Keratinocyte (primary cell): ENCODE measurements at regions not wholly inside any gene's neighbourhood (a gene's known extent, or its start where the extent isn't known, plus 50 kb on each side); places are given as distances from the start of the nearest gene placed in this dataset.

Experiments used
- DNase-seq: peaks from one replicate; pipeline ENCODE4 v3.0.0-alpha.2; 2011; ENCODE audit warnings: low read depth, missing footprints, low spot score
- FAIRE-seq: peaks from 2 replicates; lab custom pipeline; 2011; peaks lifted over from hg19 to GRCh38; lab: Jason Lieb, UNC
- H2AFZ ChIP-seq: 2 replicates; pipeline ENCODE4 v1.6.0; 2012; ENCODE audit warnings: low read length, control low read depth, inconsistent platforms; ENCODE audit not compliant: control insufficient read depth
- H3K27ac ChIP-seq: 2 replicates; pipeline ENCODE4 v1.5.1; 2011; ENCODE audit warnings: low read length; ENCODE audit not compliant: control insufficient read depth, insufficient read depth
- H3K27me3 ChIP-seq: 3 replicates; pipeline ENCODE4 v1.6.0; 2011; ENCODE audit warnings: low read length; ENCODE audit not compliant: control insufficient read depth, insufficient read depth; ENCODE audit errors: extremely low read depth
- H3K36me3 ChIP-seq, 2 experiments: 2 replicates in 1 of 2; 3 replicates in 1 of 2; pipeline ENCODE4 v1.5.1; 2011; ENCODE audit warnings: low read length in 2 of 2, mild to moderate bottlenecking in 1 of 2; ENCODE audit not compliant: control insufficient read depth in 2 of 2, insufficient read depth in 2 of 2; ENCODE audit errors: extremely low read depth in 1 of 2
- H3K4me1 ChIP-seq: 3 replicates; pipeline ENCODE4 v1.5.1; 2011; ENCODE audit warnings: low read length; ENCODE audit not compliant: control insufficient read depth, insufficient read depth; ENCODE audit errors: extremely low read depth
- H3K4me2 ChIP-seq: 3 replicates; pipeline ENCODE4 v1.6.0; 2011; ENCODE audit warnings: low read depth, low read length; ENCODE audit not compliant: control insufficient read depth, insufficient read depth; ENCODE audit errors: extremely low read depth
- H3K4me3 ChIP-seq, 3 experiments: fragments of 200-600 bp in 1 of 3; sonication (generic) in 1 of 3; 2 replicates in 2 of 3; 3 replicates in 1 of 3; pipeline ENCODE4 v1.5.1; 2011 to 2016; ENCODE audit warnings: low read length in 3 of 3, mild to moderate bottlenecking in 3 of 3, control low read depth in 2 of 3, inconsistent platforms in 1 of 3, low read depth in 1 of 3, mixed read lengths in 1 of 3, mixed run types in 1 of 3, moderate library complexity in 1 of 3; ENCODE audit not compliant: control insufficient read depth in 2 of 3, insufficient read depth in 2 of 3; ENCODE audit errors: extremely low read depth in 1 of 3
- H3K79me2 ChIP-seq: 2 replicates; pipeline ENCODE4 v1.6.0; 2012; ENCODE audit warnings: low read length; ENCODE audit not compliant: control insufficient read depth, insufficient read depth
- H3K9ac ChIP-seq: 3 replicates; pipeline ENCODE4 v1.6.0; 2011; ENCODE audit warnings: low read length; ENCODE audit not compliant: control insufficient read depth, insufficient read depth; ENCODE audit errors: extremely low read depth
- H3K9me1 ChIP-seq: 3 replicates; pipeline ENCODE4 v1.6.0; 2011; ENCODE audit warnings: low read length; ENCODE audit not compliant: control insufficient read depth, insufficient read depth; ENCODE audit errors: extremely low read depth
- H3K9me3 ChIP-seq: 2 replicates; pipeline ENCODE4 v1.5.1; 2012; ENCODE audit warnings: low read depth, low read length; ENCODE audit not compliant: control insufficient read depth
- H4K20me1 ChIP-seq: 3 replicates; pipeline ENCODE4 v1.6.0; 2011; ENCODE audit warnings: low read length; ENCODE audit not compliant: control insufficient read depth, insufficient read depth; ENCODE audit errors: extremely low read depth
- EZH2 ChIP-seq: IDR thresholded peaks from one replicate; pipeline ENCODE4 v1.6.1; 2012; ENCODE audit warnings: inconsistent platforms, mild to moderate bottlenecking, low read length, moderate library complexity
- dilution Hi-C: fragments of 300-500 bp; cut with MboI; formaldehyde crosslinking; loops from one replicate; pipeline ENCODE4 v1.7.0; 2020; ENCODE audit warnings: low sequenced_read_pairs; ENCODE audit not compliant: extremely low pct_ligation_motif_present
- TF ChIP-seq, protein P1 (sequence below), 3 experiments: IDR thresholded peaks in 1 of 3; conservative IDR thresholded peaks in 1 of 3; optimal IDR thresholded peaks in 1 of 3; 2 replicates in 2 of 3; 3 replicates in 1 of 3; pipeline versions ENCODE3 to v1.5.1; 2011; ENCODE audit warnings: low read length in 3 of 3, mild to moderate bottlenecking in 3 of 3, moderate library complexity in 2 of 3, control low read depth in 1 of 3, inconsistent platforms in 1 of 3; ENCODE audit not compliant: insufficient read depth in 2 of 3; ENCODE audit errors: extremely low read depth in 1 of 3

DNA sequence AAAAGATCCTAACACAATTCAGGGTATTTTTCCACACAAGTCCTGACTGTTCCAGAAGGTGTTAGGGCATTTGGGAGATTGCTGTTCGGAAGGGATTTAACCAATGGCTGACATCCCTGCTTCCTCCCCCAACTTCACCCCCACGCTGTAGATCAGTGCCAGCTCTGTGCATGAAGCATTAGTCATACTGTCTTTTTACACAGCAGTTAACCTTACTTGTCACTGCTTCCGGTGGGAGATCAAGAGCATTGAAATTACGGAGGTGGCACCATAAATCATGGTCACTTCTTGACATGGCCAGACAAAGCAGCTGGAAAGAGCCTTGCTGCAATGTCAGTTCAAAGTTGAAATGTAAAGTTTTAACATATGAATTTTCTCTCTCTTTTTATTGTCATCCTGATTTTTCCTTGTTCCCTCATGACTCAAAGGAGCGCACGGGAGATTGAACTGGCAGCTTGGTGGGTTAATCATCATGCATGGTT lies 70.2 kb downstream of the HRH4 start:
- dilution Hi-C loops, result no loop called here
- no peak for DNase-seq
- TF ChIP-seq EZH2, result no peak
- TF ChIP-seq, protein P1, sequence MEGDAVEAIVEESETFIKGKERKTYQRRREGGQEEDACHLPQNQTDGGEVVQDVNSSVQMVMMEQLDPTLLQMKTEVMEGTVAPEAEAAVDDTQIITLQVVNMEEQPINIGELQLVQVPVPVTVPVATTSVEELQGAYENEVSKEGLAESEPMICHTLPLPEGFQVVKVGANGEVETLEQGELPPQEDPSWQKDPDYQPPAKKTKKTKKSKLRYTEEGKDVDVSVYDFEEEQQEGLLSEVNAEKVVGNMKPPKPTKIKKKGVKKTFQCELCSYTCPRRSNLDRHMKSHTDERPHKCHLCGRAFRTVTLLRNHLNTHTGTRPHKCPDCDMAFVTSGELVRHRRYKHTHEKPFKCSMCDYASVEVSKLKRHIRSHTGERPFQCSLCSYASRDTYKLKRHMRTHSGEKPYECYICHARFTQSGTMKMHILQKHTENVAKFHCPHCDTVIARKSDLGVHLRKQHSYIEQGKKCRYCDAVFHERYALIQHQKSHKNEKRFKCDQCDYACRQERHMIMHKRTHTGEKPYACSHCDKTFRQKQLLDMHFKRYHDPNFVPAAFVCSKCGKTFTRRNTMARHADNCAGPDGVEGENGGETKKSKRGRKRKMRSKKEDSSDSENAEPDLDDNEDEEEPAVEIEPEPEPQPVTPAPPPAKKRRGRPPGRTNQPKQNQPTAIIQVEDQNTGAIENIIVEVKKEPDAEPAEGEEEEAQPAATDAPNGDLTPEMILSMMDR (optimal IDR thresholded peaks at IDR 0.05 in 1 of 3, IDR thresholded peaks at IDR 0.05 in 1 of 3, conservative IDR thresholded peaks at IDR 0.05 in 1 of 3; ENCODE audit: extremely low read depth in 1 of 3, insufficient read depth in 2 of 3, low read length in 3 of 3), result no peak
- H3K27ac ChIP-seq, result no peak overlapping the region
- no peaks in the 10 kb centered on the region for H3K79me2 ChIP-seq
- H3K9me1 ChIP-seq, result no peaks in the 10 kb centered on the region
- peaks cover 6% of the 10 kb centered on the region for H3K27me3 ChIP-seq
- no peaks in the 10 kb centered on the region for H3K36me3 ChIP-seq
- no peaks in the 10 kb centered on the region for H4K20me1 ChIP-seq
- H3K4me2 ChIP-seq, result peak overlapping the region; percentile 55
- H2AFZ ChIP-seq, result peak overlapping the region; percentile 16
- H3K9ac ChIP-seq, result no peak overlapping the region
- peak; percentile 95 for FAIRE-seq
- no peaks in the 10 kb centered on the region for H3K9me3 ChIP-seq
- peaks cover 7% of the 10 kb centered on the region for H3K4me1 ChIP-seq
- H3K4me3 ChIP-seq, result no peak overlapping the region

DNA sequence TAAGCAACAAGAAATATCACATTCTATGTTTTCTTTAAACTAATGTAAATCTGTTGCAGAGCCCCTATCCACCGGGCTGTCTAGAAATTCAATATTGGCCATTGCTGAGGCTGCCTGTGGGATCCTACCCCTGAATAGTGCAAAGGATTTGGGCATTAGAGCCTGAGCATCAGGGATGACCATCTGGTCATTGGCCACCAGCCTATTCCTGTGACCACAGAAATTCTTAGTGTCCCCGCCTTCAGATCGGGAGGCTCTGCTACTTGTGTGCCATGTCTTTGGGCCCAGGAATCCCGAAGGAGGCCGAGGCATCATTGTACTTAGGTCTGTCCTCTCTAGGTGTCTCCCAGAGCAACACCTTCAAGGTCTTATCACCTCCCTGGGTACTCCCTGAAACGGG lies 73.8 kb downstream of the HRH4 start:
- Histone ChIP-seq H3K9me3 (no peaks in the 10 kb centered on the region), H3K4me3 (no peak overlapping the region), H2AFZ (no peak overlapping the region), H3K36me3 (no peaks in the 10 kb centered on the region), H3K4me2 (no peak overlapping the region), H3K27me3 (peaks cover 9% of the 10 kb centered on the region), H3K9me1 (no peaks in the 10 kb centered on the region), H4K20me1 (no peaks in the 10 kb centered on the region), H3K79me2 (no peaks in the 10 kb centered on the region), H3K27ac (no peak overlapping the region), H3K4me1 (peaks cover 7% of the 10 kb centered on the region), H3K9ac (no peak overlapping the region)
- dilution Hi-C loops, result no loop called here
- FAIRE-seq, result no peak
- no peak for TF ChIP-seq EZH2
- TF ChIP-seq, protein P1 (optimal IDR thresholded peaks at IDR 0.05 in 1 of 3, IDR thresholded peaks at IDR 0.05 in 1 of 3, conservative IDR thresholded peaks at IDR 0.05 in 1 of 3; ENCODE audit: extremely low read depth in 1 of 3, insufficient read depth in 2 of 3, low read length in 3 of 3), result no peak
- no peak for DNase-seq
